DND-41 (cell line): ENCODE measurements at regions not wholly inside any gene's neighbourhood (a gene's known extent, or its start where the extent isn't known, plus 50 kb on each side); places are given as distances from the start of the nearest gene placed in this dataset.

Experiments
- CTCF ChIP-seq: IDR thresholded peaks from 2 replicates; pipeline ENCODE4 v1.5.1; 2012; ENCODE audit warnings: borderline replicate concordance, low read length, moderate library complexity, mild to moderate bottlenecking; ENCODE audit not compliant: poor library complexity, severe bottlenecking; ENCODE audit errors: extremely low read depth
- EZH2 ChIP-seq: IDR thresholded peaks from 3 replicates; pipeline ENCODE4 v1.6.1; 2012; ENCODE audit warnings: borderline replicate concordance, low read depth, mild to moderate bottlenecking, moderate library complexity, low read length, inconsistent platforms; ENCODE audit not compliant: severe bottlenecking

- no peak for TF ChIP-seq CTCF
- no peak for TF ChIP-seq EZH2
These were observed 110.1 kb upstream of the PPP1R26 start for GRCh38 chr9:135369412-135369990.
